ENCODE measurements at regions not wholly inside any gene's neighbourhood (a gene's known extent, or its start where the extent isn't known, plus 50 kb on each side); places are given as distances from the start of the nearest gene placed in this dataset.

DNA sequence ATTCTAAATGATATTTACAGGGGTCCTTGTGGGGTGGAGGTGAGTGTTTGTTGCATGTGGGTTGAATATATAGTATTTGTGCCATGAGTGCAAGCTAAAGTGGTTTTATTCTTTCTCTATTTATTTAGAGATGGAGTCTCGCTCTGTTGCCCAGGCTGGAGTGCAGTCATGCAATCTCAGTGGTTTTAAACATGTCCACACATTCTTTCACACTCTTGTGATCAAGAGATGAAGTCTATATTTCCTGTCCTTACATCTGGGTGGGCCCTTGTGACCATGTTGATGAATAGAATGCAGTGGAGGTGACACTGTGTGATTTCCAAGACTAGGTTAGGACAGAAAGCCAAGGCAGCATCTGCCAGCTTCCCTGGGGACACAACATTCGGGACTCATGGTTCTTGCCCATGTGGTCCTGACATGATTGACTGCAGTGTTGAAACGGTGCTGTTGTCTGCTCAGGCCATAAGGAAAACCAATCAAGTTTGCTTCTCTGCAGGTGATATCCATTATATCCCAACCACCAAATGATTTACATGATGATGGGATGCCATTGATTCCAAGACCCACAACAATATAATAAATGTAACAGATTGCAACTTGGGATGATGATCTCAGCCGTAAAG lies 172.6 kb downstream of the SUDS3 start:
- TF ChIP-seq, protein P1, sequence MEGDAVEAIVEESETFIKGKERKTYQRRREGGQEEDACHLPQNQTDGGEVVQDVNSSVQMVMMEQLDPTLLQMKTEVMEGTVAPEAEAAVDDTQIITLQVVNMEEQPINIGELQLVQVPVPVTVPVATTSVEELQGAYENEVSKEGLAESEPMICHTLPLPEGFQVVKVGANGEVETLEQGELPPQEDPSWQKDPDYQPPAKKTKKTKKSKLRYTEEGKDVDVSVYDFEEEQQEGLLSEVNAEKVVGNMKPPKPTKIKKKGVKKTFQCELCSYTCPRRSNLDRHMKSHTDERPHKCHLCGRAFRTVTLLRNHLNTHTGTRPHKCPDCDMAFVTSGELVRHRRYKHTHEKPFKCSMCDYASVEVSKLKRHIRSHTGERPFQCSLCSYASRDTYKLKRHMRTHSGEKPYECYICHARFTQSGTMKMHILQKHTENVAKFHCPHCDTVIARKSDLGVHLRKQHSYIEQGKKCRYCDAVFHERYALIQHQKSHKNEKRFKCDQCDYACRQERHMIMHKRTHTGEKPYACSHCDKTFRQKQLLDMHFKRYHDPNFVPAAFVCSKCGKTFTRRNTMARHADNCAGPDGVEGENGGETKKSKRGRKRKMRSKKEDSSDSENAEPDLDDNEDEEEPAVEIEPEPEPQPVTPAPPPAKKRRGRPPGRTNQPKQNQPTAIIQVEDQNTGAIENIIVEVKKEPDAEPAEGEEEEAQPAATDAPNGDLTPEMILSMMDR (IDR thresholded peaks at IDR 0.05; ENCODE audit: low read depth, low read length) = no peak
- DNase-seq (ENCODE audit: extremely low read depth, low read depth) = no peak

DNA sequence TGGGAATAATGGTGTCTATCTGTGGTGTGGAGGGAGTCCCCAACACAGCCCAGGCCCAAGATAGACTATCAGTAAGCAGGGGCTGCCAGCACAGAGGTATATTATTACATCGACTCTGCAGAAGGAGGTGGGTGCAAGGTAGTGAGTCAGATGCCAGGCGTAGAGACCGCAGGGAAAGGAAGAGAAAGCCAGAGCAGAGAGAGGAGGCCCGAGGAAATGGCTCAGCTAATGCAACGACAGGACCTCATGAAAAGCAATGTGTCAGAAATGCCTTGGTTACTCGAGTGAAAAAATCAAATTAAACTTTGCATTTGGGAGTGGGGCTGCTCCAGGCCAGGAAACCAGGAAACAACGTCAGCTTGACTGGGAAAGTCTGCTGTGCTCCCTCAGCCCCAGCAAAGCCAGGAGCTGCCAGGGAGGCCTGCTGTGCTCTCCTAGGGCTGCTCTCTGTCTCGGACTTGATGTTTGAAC lies 173.2 kb downstream of the SUDS3 start:
- no peak for DNase-seq (ENCODE audit: extremely low read depth, low read depth)
- TF ChIP-seq, protein P1 (IDR thresholded peaks at IDR 0.05; ENCODE audit: low read depth, low read length) = no peak

DNA sequence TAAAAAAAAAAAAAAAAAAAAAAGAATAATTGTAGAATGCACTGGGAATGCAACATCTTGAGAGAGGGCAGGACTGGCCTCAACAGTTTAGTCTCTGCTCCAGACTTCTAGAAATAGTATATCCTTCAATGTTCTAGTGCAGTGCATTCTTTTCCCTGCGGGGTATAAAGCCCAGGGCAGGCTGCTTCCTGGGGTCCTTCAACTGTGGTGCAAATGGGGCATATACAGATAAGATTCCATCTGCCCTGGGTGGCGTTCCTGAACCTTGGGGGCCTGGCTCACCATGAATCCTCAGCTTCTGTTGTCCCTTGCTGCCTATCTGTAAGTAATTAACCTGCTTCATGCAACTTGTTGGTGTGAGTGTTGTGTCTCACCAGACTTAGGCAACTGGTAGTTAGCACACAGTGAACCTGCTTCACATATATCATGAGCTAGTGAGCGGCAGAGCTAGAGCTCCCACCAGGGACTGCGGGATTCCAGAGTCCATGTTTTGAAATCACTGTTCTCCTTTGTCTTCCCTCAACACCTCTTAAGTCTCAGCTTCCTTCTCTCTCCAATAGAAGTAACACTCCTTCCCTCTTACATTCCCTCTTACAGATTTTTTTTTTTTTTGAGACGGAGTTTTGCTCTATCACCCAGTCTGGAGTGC lies 177.6 kb downstream of the SUDS3 start:
- no peak for DNase-seq (ENCODE audit: extremely low read depth, low read depth)
- TF ChIP-seq, protein P1 (IDR thresholded peaks at IDR 0.05; ENCODE audit: low read depth, low read length) = no peak

DNA sequence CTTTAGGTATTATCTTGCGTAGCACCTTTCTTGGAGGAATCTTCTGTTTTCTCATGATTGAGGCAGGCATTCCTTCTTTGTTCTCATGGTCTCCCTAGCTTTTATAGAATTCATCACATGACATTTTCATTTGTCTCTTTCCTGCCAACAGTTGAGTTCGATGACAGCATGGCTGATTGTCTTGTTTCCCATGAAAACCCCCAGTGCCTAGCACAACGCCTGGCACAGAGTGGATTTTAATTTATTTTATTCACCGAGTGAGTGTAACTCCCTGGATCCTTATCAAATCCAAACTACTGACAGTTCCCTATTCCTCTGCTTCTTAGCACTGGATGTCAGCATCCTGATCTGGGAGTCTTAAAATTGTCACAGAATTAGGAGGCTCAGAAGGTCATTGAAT lies 182.6 kb downstream of the SUDS3 start:
- no peak for DNase-seq (ENCODE audit: extremely low read depth, low read depth)
- TF ChIP-seq, protein P1 (IDR thresholded peaks at IDR 0.05; ENCODE audit: low read depth, low read length) = no peak

DNA sequence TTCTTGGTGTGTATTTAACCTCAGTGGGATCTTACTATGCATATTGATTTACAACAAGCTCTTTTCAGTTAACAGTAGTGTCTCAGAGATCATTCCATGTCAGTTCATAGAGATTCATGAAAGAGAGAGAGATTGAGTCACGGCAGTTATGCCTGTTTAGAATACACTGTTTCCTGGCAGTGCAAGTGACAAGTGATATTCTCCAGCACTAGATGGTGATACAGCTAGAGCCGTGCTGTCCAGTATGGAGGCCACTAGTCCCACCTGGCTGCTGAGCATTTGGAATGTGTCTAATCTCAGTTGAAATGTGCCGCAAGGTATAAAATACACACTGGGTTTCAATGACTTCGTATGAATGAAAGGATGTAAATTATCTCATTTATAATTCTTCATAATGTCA lies 184.4 kb downstream of the SUDS3 start:
- no peak for DNase-seq (ENCODE audit: extremely low read depth, low read depth)
- TF ChIP-seq, protein P1 (IDR thresholded peaks at IDR 0.05; ENCODE audit: low read depth, low read length) = no peak

DNA sequence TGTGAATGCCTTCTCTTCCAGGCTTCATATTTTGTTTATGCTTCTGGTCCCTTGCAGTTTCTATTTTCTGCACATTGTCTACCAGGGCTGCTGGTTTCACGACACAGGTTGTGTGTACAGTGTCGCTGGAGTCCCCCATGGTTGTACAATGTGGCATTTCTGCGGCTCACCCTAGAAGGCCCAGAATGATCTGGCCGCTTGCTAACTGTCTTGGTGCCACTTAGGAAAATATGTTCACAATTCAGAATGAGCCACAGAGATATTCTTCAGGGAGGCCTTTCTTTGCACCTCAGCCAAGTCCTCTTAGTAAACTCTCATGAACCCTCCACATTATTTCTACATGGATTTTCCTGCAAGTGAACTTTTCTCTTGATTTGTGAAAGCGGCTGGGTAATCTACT lies 195.4 kb downstream of the SUDS3 start:
- DNase-seq (ENCODE audit: extremely low read depth, low read depth) = no peak
- TF ChIP-seq, protein P1 (IDR thresholded peaks at IDR 0.05; ENCODE audit: low read depth, low read length) = no peak

DNA sequence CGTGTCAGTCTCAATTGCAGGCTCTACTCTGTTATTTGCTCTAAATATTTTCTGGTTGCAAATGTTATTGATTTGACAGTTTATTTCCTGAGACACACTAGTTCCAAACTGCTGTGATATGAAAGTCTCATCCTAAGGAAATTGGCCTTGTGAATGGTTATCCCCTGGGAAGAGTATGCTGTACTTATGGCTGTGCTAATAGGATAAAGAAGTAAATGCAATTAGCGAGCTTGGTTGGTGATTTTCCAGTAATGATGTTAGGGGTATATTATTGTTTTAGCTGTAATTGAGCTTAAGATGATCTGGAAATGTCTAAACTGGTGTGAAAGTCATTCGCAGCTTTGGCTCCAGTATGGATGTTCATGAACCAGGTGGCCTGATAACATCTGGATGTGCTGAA lies 197.9 kb downstream of the SUDS3 start:
- no peak for DNase-seq (ENCODE audit: extremely low read depth, low read depth)
- TF ChIP-seq, protein P1 (IDR thresholded peaks at IDR 0.05; ENCODE audit: low read depth, low read length) = no peak

Data from AG09319 (cell line).